ENCODE measurements at regions not wholly inside any gene's neighbourhood (a gene's known extent, or its start where the extent isn't known, plus 50 kb on each side); places are given as distances from the start of the nearest gene placed in this dataset.

DNA sequence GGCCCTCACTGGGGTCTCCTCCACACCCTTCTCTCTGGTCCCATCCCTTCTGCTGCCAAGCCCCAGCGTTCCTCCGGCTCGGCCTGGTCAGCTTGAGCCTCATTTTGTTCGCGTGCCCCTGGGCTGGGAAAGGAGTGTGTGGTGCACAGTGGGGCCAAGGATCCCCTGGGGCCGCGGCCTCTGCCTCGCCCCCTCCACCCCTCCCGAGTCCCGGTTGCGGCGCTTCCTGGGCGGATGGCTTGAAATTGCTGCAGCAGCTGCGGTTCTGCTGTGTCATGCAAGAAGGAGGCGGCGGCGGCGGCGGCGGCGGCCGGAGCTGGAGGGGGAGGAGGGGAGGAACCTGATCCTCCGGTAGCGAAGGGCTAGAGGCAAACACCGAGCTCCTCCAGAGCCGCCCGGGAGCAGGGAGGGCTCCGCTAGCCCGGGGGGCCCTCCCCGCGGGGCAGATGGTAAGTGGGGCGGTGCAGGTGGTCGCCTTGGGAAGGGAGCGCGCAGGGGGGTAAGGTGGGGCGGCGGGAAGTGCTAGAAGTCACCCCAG, 217.8 kb upstream of the MKLN1 start (continued):
- TF ChIP-seq ZNF600 (tag by site-specific recombination; IDR thresholded peaks at IDR 0.05) (peak; percentile 88), ZNF341 (tag by site-specific recombination; IDR thresholded peaks at IDR 0.05; ENCODE audit: low read depth) (peak; percentile 62), ZEB2 (tag by site-specific recombination; IDR thresholded peaks at IDR 0.05) (peak; percentile 75), OVOL3 (tag by site-specific recombination; IDR thresholded peaks at IDR 0.05) (no peak), RBAK (tag by site-specific recombination; IDR thresholded peaks at IDR 0.05) (no peak), ZNF266 (tag by site-specific recombination; IDR thresholded peaks at IDR 0.05; ENCODE audit: low read depth) (no peak), ZBTB17 (tag by site-specific recombination; IDR thresholded peaks at IDR 0.05) (0 out of 2 replicates have a peak, but pooled peaks have one; percentile 69), ZBTB20 (tag by site-specific recombination; IDR thresholded peaks at IDR 0.05) (peak; percentile 98), ZNF292 (tag by site-specific recombination; IDR thresholded peaks at IDR 0.05; ENCODE audit: borderline replicate concordance, low read depth) (no peak), SP2 (tag by site-specific recombination; IDR thresholded peaks at IDR 0.05) (peak; percentile 52), REST (tag by site-specific recombination; IDR thresholded peaks at IDR 0.05) (0 out of 2 replicates have a peak, but pooled peaks have one; percentile 7), ZNF221 (tag by site-specific recombination; IDR thresholded peaks at IDR 0.05; ENCODE audit: borderline replicate concordance) (no peak), ZNF2 (tag by site-specific recombination; IDR thresholded peaks at IDR 0.05) (peak; percentile 74; the same call in 1 of the 2 replicates), BCL11A (tag by site-specific recombination; IDR thresholded peaks at IDR 0.05; ENCODE audit: low read depth) (peak; percentile 16; the same call in 1 of the 2 replicates), ZNF830 (tag by site-specific recombination; IDR thresholded peaks at IDR 0.05; ENCODE audit: low read depth) (no peak), ZNF629 (tag by site-specific recombination; IDR thresholded peaks at IDR 0.05) (no peak; the same call in none of the 2 replicates), ZNF121 (tag by site-specific recombination; IDR thresholded peaks at IDR 0.05) (no peak), ZNF664 (tag by site-specific recombination; IDR thresholded peaks at IDR 0.05) (no peak), ZNF157 (tag by site-specific recombination; IDR thresholded peaks at IDR 0.05) (no peak), KLF16 (tag by site-specific recombination; IDR thresholded peaks at IDR 0.05) (peak; percentile 48), ZFP37 (tag by site-specific recombination; IDR thresholded peaks at IDR 0.05) (0 out of 2 replicates have a peak, but pooled peaks have one; percentile 62), ZNF248 (tag by site-specific recombination; IDR thresholded peaks at IDR 0.05) (no peak), YY1 (tag by site-specific recombination; IDR thresholded peaks at IDR 0.05) (no peak), EGR2 (tag by site-specific recombination; IDR thresholded peaks at IDR 0.05; ENCODE audit: low read depth) (peak; percentile 77), KLF17 (tag by site-specific recombination; IDR thresholded peaks at IDR 0.05) (peak; percentile 75; the same call in 1 of the 2 replicates), GLIS2 (tag by site-specific recombination; IDR thresholded peaks at IDR 0.05) (peak; percentile 87), KLF8 (tag by site-specific recombination; IDR thresholded peaks at IDR 0.05) (peak; percentile 73), ZNF560 (tag by site-specific recombination; IDR thresholded peaks at IDR 0.05; ENCODE audit: borderline replicate concordance) (peak; percentile 100), SP3 (tag by site-specific recombination; IDR thresholded peaks at IDR 0.05) (peak; percentile 32; the same call in 1 of the 2 replicates), ZNF529 (tag by site-specific recombination; IDR thresholded peaks at IDR 0.05; ENCODE audit: insufficient replicate concordance) (no peak), WT1 (tag by site-specific recombination; IDR thresholded peaks at IDR 0.05) (peak; percentile 53; the same call in 1 of the 2 replicates), ZNF624 (tag by site-specific recombination; IDR thresholded peaks at IDR 0.05) (no peak), ZNF555 (tag by site-specific recombination; conservative IDR thresholded peaks at IDR 0.05) (no peak), ZNF692 (tag by site-specific recombination; IDR thresholded peaks at IDR 0.05) (peak; percentile 61; the same call in 1 of the 2 replicates), SCRT1 (tag by site-specific recombination; IDR thresholded peaks at IDR 0.05; ENCODE audit: borderline replicate concordance) (no peak)
- TF ChIP-seq, protein P1, sequence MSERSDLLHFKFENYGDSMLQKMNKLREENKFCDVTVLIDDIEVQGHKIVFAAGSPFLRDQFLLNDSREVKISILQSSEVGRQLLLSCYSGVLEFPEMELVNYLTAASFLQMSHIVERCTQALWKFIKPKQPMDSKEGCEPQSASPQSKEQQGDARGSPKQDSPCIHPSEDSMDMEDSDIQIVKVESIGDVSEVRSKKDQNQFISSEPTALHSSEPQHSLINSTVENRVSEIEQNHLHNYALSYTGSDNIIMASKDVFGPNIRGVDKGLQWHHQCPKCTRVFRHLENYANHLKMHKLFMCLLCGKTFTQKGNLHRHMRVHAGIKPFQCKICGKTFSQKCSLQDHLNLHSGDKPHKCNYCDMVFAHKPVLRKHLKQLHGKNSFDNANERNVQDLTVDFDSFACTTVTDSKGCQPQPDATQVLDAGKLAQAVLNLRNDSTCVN (tag by site-specific recombination; optimal IDR thresholded peaks at IDR 0.05): peak; percentile 42

Data from HEK293 (cell line).